ENCODE measurements at regions not wholly inside any gene's neighbourhood (a gene's known extent, or its start where the extent isn't known, plus 50 kb on each side); places are given as distances from the start of the nearest gene placed in this dataset.
"Not testable (repeated sequence)": the region's sequence is repeated elsewhere in the genome, so short reads cannot be mapped to it uniquely, and the experiment has no call there.

GRCh38 chr5:130954336-130954735 is 210.7 kb downstream of the HINT1 start:
- no peak for DNase-seq

- DNase-seq, result no peak
Measured at GRCh38 chr5:130939059-130939458, 226.0 kb downstream of the HINT1 start.

- DNase-seq, result no peak
Measured at GRCh38 chr5:130937046-130937445, 228.0 kb downstream of the HINT1 start.

GRCh38 chr5:130923543-130924124 is 241.4 kb downstream of the HINT1 start:
- DNase-seq, result peak; percentile 42

- DNase-seq, result peak; percentile 16
Measured at GRCh38 chr5:130912088-130912487, 253.0 kb downstream of the HINT1 start.

- DNase-seq, result no peak
Measured at GRCh38 chr5:130908186-130908585, 256.9 kb downstream of the HINT1 start.

GRCh38 chr5:130897537-130898195 is 267.4 kb downstream of the HINT1 start:
- DNase-seq, result not testable (repeated sequence)

- not testable (repeated sequence) for DNase-seq
Measured at GRCh38 chr5:130897181-130897536, 267.9 kb downstream of the HINT1 start.

- no peak for DNase-seq
Measured at GRCh38 chr5:130896636-130897035, 268.4 kb downstream of the HINT1 start.

GRCh38 chr5:130893006-130893405 is 272.1 kb downstream of the HINT1 start:
- DNase-seq, result no peak

- DNase-seq, result no peak
Measured at GRCh38 chr5:130890610-130891009, 274.4 kb downstream of the HINT1 start.

- no peak for DNase-seq
Measured at GRCh38 chr5:130885691-130886090, 279.4 kb downstream of the HINT1 start.

- no peak for DNase-seq
Measured at GRCh38 chr5:130885027-130885426, 280.0 kb downstream of the HINT1 start.

- DNase-seq, result no peak
Measured at GRCh38 chr5:130884023-130884422, 281.0 kb downstream of the HINT1 start.

- DNase-seq, result no peak
Measured at GRCh38 chr5:130875656-130876055, 289.4 kb downstream of the HINT1 start.

GRCh38 chr5:130874861-130875417 is 290.1 kb downstream of the HINT1 start:
- DNase-seq, result no peak

GRCh38 chr5:130871346-130872086 is 293.5 kb downstream of the HINT1 start:
- peak; percentile 68 for DNase-seq

- DNase-seq, result peak; percentile 23
Measured at GRCh38 chr5:130870691-130871090, 294.4 kb downstream of the HINT1 start.

- DNase-seq, result peak; percentile 82
Measured at GRCh38 chr5:130868186-130868840, 296.7 kb downstream of the HINT1 start.

- DNase-seq, result no peak
Measured at GRCh38 chr5:130845049-130845765, 319.8 kb downstream of the HINT1 start.

GRCh38 chr5:130836729-130837649 is 328.1 kb downstream of the HINT1 start:
- DNase-seq, result peak; percentile 12
